Upper lobe of right lung (tissue), 1 donor: ENCODE measurements at regions not wholly inside any gene's neighbourhood (a gene's known extent, or its start where the extent isn't known, plus 50 kb on each side); places are given as distances from the start of the nearest gene placed in this dataset.

Experiments used
- ATAC-seq: fragments of 200-7000 bp; cut with Tn5 transposase; one replicate; pipeline ENCODE4 v1.9.1; 2020; ENCODE audit warnings: mild to moderate bottlenecking, moderate library complexity
- DNase-seq: peaks from one replicate; pipeline ENCODE4 v3.0.0-alpha.2; 2020
- H3K27ac ChIP-seq: fragments of 200-600 bp; one replicate; pipeline ENCODE4 v1.8.0; 2022
- H3K27me3 ChIP-seq: fragments of 200-600 bp; one replicate; pipeline ENCODE4 v1.8.0; 2022; ENCODE audit warnings: mild to moderate bottlenecking
- H3K36me3 ChIP-seq: fragments of 200-600 bp; one replicate; pipeline ENCODE4 v1.8.0; 2022
- H3K4me1 ChIP-seq: fragments of 200-600 bp; one replicate; pipeline ENCODE4 v1.8.0; 2022
- H3K4me3 ChIP-seq: fragments of 200-600 bp; one replicate; pipeline ENCODE4 v1.8.0; 2022; ENCODE audit warnings: mild to moderate bottlenecking
- H3K9me3 ChIP-seq: fragments of 200-600 bp; one replicate; pipeline ENCODE4 v1.8.0; 2022
- intact Hi-C: fragments of 100-400 bp; cut with DNase I; formaldehyde crosslinking; loops from one replicate; pipeline ENCODE4 v1.11.0; 2022
- TF ChIP-seq, protein P1 (sequence below): fragments of 200-600 bp; IDR thresholded peaks from one replicate; pipeline ENCODE4 v1.8.0; 2022; ENCODE audit warnings: antibody characterized with exemption
- donor health status: DM: no; HTN: yes; CAD: no; lungs with severe emphysema.

- no peak for DNase-seq
- intact Hi-C loops, result no loop called here
- no peak overlapping the region for H3K4me3 ChIP-seq
- H3K4me1 ChIP-seq, result no peaks in the 10 kb centered on the region
- H3K27me3 ChIP-seq, result no peaks in the 10 kb centered on the region
- TF ChIP-seq, protein P1, sequence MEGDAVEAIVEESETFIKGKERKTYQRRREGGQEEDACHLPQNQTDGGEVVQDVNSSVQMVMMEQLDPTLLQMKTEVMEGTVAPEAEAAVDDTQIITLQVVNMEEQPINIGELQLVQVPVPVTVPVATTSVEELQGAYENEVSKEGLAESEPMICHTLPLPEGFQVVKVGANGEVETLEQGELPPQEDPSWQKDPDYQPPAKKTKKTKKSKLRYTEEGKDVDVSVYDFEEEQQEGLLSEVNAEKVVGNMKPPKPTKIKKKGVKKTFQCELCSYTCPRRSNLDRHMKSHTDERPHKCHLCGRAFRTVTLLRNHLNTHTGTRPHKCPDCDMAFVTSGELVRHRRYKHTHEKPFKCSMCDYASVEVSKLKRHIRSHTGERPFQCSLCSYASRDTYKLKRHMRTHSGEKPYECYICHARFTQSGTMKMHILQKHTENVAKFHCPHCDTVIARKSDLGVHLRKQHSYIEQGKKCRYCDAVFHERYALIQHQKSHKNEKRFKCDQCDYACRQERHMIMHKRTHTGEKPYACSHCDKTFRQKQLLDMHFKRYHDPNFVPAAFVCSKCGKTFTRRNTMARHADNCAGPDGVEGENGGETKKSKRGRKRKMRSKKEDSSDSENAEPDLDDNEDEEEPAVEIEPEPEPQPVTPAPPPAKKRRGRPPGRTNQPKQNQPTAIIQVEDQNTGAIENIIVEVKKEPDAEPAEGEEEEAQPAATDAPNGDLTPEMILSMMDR, result no peak
- H3K9me3 ChIP-seq, result peaks cover 12% of the 10 kb centered on the region
- no peaks in the 10 kb centered on the region for H3K36me3 ChIP-seq
- ATAC-seq, result no peak
- H3K27ac ChIP-seq, result no peak overlapping the region
Observed at GRCh38 chr18:70442933-70443332, 154.1 kb downstream of the SOCS6 start.

DNA sequence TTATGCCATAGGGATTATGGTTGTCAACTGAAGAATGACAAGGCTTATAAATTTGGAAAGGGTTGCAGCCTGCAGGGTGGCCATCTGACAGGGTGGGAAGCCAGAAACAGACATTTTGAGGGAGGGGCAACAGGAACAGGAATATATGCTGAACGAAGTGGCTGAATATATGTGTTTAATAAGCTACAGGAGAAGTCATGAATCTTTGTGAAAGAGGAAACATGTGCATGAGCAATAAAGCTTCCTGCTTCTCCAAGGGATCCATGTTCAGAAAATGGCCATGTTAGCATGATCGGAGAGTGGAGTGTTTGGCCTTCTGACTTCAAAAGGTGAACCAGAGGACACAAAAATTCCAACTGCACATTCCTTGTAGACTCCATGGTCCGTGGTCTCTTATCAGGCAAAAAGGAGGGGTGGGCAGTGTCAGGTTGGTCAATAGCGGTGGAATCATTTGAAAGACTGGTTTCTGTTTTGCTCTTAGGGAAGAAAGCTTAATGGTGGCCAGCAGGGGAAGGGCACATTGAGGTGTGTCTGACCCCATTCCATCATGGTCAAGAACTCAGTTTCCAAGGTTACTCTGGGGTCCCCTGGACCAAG lies 144.1 kb downstream of the SOCS6 start:
- ATAC-seq (no peak), DNase-seq (no peak)
- no peak overlapping the region for H3K4me3 ChIP-seq
- H3K9me3 ChIP-seq, result no peaks in the 10 kb centered on the region
- no peaks in the 10 kb centered on the region for H3K36me3 ChIP-seq
- no peaks in the 10 kb centered on the region for H3K4me1 ChIP-seq
- intact Hi-C loops, result no loop called here
- TF ChIP-seq, protein P1, result no peak
- H3K27me3 ChIP-seq, result no peaks in the 10 kb centered on the region
- no peak overlapping the region for H3K27ac ChIP-seq

GRCh38 chr18:70431203-70431624 lies 142.4 kb downstream of the SOCS6 start:
- H3K9me3 ChIP-seq, result no peaks in the 10 kb centered on the region
- DNase-seq, result no peak
- TF ChIP-seq, protein P1, result no peak
- no peak overlapping the region for H3K4me3 ChIP-seq
- no peaks in the 10 kb centered on the region for H3K4me1 ChIP-seq
- H3K27me3 ChIP-seq, result no peaks in the 10 kb centered on the region
- H3K36me3 ChIP-seq, result no peaks in the 10 kb centered on the region
- intact Hi-C loops, result no loop called here
- no peak overlapping the region for H3K27ac ChIP-seq
- ATAC-seq, result no peak

DNA sequence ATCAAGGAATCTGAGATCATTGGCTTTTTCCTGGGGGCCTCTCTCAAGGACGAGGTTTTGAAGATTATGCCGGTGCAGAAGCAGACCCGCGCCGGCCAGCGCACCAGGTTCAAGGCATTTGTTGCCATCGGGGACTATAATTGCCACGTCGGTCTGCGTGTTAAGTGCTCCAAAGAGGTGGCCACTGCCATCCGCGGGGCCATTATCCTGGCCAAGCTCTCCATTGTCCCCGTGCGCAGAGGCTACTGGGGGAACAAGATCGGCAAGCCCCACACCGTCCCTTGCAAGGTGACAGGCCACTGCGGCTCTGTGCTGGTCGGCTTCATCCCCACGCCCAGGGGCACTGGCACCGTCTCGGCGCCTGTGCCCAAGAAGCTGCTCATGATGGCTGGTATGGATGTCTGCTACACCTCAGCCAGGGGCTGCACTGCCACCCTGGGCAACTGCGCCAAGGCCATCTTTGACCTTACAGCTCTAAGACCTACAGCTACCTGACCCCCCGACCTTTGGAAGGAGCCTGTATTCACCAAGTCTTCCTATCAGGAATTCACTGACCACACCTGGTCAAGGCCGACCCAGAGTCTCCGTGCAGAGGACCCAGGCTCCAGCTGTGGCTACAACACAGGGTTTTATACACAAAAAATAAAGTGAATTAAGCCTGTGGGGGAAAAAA lies 141.8 kb downstream of the SOCS6 start:
- Histone ChIP-seq H3K4me3 (no peak overlapping the region), H3K27me3 (no peaks in the 10 kb centered on the region), H3K9me3 (no peaks in the 10 kb centered on the region), H3K4me1 (no peaks in the 10 kb centered on the region), H3K27ac (no peak overlapping the region), H3K36me3 (no peaks in the 10 kb centered on the region)
- TF ChIP-seq, protein P1, result no peak
- intact Hi-C loops, result no loop called here
- no peak for DNase-seq
- no peak for ATAC-seq

GRCh38 chr18:70429847-70430500 lies 141.1 kb downstream of the SOCS6 start:
- Histone ChIP-seq H3K4me3 (no peak overlapping the region), H3K27ac (no peak overlapping the region), H3K36me3 (no peaks in the 10 kb centered on the region), H3K9me3 (no peaks in the 10 kb centered on the region), H3K4me1 (no peaks in the 10 kb centered on the region), H3K27me3 (no peaks in the 10 kb centered on the region)
- ATAC-seq, result no peak
- intact Hi-C loops, result loop anchor here (10.0 kb wide), 1 partner anchor 235 kb away; no protein-coding TSS in a partner anchor
- DNase-seq, result no peak
- TF ChIP-seq, protein P1, result no peak
